ENCODE measurements at regions not wholly inside any gene's neighbourhood (a gene's known extent, or its start where the extent isn't known, plus 50 kb on each side); places are given as distances from the start of the nearest gene placed in this dataset.

DNA sequence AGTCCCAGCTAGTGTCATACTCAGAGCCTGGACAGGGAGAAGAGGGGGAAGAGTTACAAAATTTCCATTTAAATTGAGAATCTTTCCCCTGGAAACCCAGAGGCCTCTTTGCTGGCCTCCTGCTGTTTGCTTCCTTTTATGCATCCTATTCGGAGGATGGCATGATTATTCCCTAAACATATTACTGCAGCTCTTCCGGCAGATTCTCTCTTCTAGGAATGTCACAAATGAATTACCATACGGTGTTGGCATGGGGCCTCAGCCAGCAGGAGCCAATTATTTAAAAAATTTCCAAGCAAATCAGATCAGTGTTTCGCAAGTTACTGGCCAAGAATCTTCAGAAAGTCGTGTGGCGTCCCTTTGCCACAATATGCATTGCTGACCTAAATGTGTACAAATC lies 326.7 kb upstream of the NCAM1 start:
- H3K4me3 ChIP-seq (ENCODE audit: low read depth, low read length) = no peak overlapping the region
- DNase-seq (ENCODE audit: low read depth) = no peak
- TF ChIP-seq, protein P1, sequence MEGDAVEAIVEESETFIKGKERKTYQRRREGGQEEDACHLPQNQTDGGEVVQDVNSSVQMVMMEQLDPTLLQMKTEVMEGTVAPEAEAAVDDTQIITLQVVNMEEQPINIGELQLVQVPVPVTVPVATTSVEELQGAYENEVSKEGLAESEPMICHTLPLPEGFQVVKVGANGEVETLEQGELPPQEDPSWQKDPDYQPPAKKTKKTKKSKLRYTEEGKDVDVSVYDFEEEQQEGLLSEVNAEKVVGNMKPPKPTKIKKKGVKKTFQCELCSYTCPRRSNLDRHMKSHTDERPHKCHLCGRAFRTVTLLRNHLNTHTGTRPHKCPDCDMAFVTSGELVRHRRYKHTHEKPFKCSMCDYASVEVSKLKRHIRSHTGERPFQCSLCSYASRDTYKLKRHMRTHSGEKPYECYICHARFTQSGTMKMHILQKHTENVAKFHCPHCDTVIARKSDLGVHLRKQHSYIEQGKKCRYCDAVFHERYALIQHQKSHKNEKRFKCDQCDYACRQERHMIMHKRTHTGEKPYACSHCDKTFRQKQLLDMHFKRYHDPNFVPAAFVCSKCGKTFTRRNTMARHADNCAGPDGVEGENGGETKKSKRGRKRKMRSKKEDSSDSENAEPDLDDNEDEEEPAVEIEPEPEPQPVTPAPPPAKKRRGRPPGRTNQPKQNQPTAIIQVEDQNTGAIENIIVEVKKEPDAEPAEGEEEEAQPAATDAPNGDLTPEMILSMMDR (IDR thresholded peaks at IDR 0.05; ENCODE audit: insufficient read depth, low read length, poor library complexity, severe bottlenecking) = no peak
- H3K27me3 ChIP-seq (ENCODE audit: control insufficient read depth, insufficient read depth, low read length) = no peaks in the 10 kb centered on the region
- no peaks in the 10 kb centered on the region for H3K36me3 ChIP-seq (ENCODE audit: control insufficient read depth, insufficient read depth, low read length)

DNA sequence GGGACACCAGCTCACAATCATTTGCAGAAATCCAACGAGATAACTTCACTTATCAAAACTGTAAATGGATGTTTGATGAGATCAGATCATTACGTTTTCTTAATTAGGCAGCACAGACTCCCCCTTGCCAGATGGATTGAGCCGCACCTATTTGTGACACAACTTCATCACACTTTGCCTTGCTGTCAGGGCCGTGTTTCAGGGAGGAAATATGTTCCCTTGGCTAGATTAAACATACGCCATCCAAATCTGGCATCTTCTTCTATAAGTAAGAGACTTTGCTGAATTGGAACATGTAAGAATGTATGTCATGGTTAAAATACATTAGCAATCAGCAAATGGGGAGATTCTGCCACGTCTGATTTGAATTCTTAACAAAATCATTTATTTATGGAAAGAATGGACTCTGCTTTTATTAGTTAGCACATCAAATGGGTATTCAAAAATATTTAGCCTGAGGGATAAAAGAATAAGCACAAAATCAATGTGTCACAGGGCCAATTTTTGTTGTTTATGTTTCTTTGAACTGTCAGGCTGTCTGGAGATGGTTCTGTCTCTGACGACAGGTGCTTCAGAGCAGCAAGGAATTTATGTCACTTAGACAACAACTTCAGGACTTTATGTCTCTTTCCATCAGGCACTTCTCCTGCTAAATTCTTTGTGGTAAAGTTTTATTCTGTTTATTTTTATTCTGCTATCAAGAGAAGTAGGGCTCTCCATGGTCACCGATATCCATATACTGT lies 326.1 kb upstream of the NCAM1 start:
- H3K27me3 ChIP-seq (ENCODE audit: control insufficient read depth, insufficient read depth, low read length) = no peaks in the 10 kb centered on the region
- no peak for DNase-seq (ENCODE audit: low read depth)
- H3K4me3 ChIP-seq (ENCODE audit: low read depth, low read length) = no peak overlapping the region
- TF ChIP-seq, protein P1 (IDR thresholded peaks at IDR 0.05; ENCODE audit: insufficient read depth, low read length, poor library complexity, severe bottlenecking) = no peak
- H3K36me3 ChIP-seq (ENCODE audit: control insufficient read depth, insufficient read depth, low read length) = no peaks in the 10 kb centered on the region

DNA sequence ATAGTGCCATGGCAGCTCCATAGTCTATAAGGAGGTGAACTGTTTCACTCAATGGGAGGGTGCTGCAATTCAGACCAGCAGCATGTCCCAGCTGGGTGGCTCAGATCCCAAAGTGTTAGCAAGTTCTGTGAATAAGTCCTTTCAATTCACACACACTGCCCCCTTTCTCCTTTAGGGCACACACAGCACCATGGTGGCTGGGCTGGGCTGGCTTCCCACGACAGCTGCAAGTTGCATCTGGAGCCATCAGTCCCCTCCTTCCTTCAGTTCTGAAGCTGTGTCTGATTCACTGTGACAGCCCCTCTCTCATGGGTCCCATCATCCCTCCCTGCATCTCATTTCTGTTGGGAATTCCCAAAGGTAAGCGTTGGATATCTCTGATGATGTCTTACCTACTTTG lies 324.1 kb upstream of the NCAM1 start:
- H3K27me3 ChIP-seq (ENCODE audit: control insufficient read depth, insufficient read depth, low read length) = no peaks in the 10 kb centered on the region
- TF ChIP-seq, protein P1 (IDR thresholded peaks at IDR 0.05; ENCODE audit: insufficient read depth, low read length, poor library complexity, severe bottlenecking) = no peak
- no peak overlapping the region for H3K4me3 ChIP-seq (ENCODE audit: low read depth, low read length)
- H3K36me3 ChIP-seq (ENCODE audit: control insufficient read depth, insufficient read depth, low read length) = no peaks in the 10 kb centered on the region
- no peak for DNase-seq (ENCODE audit: low read depth)

DNA sequence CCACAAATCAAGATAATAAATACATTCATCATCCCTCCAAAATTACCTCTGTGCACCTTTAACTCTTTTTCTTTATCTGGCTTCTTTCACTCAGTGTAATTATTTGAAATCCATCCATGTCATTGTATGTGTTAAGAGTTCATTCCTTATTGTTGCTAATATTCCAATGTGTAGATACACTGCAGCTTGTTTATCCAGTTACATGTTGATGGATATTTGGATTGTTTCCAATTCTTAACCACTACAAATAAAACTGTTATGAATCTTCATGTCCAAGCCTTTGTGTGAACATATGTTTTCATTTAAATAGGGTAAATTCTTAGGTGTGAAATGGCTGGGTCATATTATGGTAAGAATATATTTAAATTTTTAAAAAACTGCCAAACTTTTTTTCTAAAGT lies 323.3 kb upstream of the NCAM1 start:
- H3K27me3 ChIP-seq (ENCODE audit: control insufficient read depth, insufficient read depth, low read length) = no peaks in the 10 kb centered on the region
- DNase-seq (ENCODE audit: low read depth) = no peak
- H3K36me3 ChIP-seq (ENCODE audit: control insufficient read depth, insufficient read depth, low read length) = no peaks in the 10 kb centered on the region
- TF ChIP-seq, protein P1 (IDR thresholded peaks at IDR 0.05; ENCODE audit: insufficient read depth, low read length, poor library complexity, severe bottlenecking) = no peak
- no peak overlapping the region for H3K4me3 ChIP-seq (ENCODE audit: low read depth, low read length)

DNA sequence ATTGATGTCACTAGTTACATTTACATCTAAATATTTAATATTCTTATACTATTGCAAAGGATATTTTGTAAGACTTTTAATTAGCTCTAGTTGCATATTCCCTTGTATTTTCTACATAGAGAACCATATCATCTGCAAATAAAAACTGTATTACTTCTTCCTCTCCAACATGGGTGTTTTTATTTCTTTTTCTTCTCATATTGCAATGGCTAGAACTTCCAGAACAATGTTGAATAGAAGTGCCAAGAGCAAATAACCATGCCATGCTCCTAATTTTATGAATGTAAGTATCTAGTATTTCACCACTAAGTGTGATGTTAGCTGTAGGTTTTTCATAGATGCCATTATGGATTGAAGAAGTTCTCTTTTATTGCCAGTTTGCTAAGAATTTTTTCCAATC lies 321.8 kb upstream of the NCAM1 start:
- Histone ChIP-seq H3K27me3 (ENCODE audit: control insufficient read depth, insufficient read depth, low read length) (no peaks in the 10 kb centered on the region), H3K4me3 (ENCODE audit: low read depth, low read length) (no peak overlapping the region), H3K36me3 (ENCODE audit: control insufficient read depth, insufficient read depth, low read length) (no peaks in the 10 kb centered on the region)
- TF ChIP-seq, protein P1 (IDR thresholded peaks at IDR 0.05; ENCODE audit: insufficient read depth, low read length, poor library complexity, severe bottlenecking) = no peak
- DNase-seq (ENCODE audit: low read depth) = no peak

DNA sequence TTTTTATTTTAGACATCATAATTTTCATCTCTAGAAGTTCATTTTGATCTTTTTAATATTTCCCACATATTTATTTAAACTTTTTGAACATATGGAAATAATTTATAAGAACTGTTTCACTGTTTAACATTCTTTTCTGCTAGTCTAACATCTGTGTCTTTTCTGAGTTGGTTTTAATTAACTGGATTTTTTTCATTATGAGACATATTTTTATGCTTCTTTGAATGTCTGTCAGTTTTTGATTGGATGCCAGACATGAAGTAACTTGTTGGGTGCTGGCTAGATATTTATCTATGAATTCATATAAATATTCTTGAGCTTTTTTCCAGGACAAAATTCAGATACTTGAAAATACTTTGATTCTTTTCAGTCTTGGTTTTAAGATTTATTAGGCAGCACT lies 317.8 kb upstream of the NCAM1 start:
- TF ChIP-seq, protein P1 (IDR thresholded peaks at IDR 0.05; ENCODE audit: insufficient read depth, low read length, poor library complexity, severe bottlenecking) = no peak
- no peak for DNase-seq (ENCODE audit: low read depth)
- Histone ChIP-seq H3K36me3 (ENCODE audit: control insufficient read depth, insufficient read depth, low read length) (no peaks in the 10 kb centered on the region), H3K4me3 (ENCODE audit: low read depth, low read length) (no peak overlapping the region), H3K27me3 (ENCODE audit: control insufficient read depth, insufficient read depth, low read length) (no peaks in the 10 kb centered on the region)
